Testis (tissue), 2 donors: ENCODE measurements at regions not wholly inside any gene's neighbourhood (a gene's known extent, or its start where the extent isn't known, plus 50 kb on each side); places are given as distances from the start of the nearest gene placed in this dataset.

Experiments
- POLR2A ChIP-seq: fragments of 450-650 bp; IDR thresholded peaks from one replicate; pipeline ENCODE4 v1.6.1; 2017; ENCODE audit warnings: antibody characterized with exemption, mild to moderate bottlenecking, moderate library complexity
- TF ChIP-seq, protein P1 (sequence below), 3 experiments: fragments of 450-650 bp in 2 of 3; fragments of 200-600 bp in 1 of 3; sonication (generic) in 1 of 3; IDR thresholded peaks; one replicate each; pipeline ENCODE4 v1.5.1; 2016 to 2019; ENCODE audit warnings: antibody characterized with exemption in 3 of 3, mild to moderate bottlenecking in 2 of 3, moderate library complexity in 1 of 3

DNA sequence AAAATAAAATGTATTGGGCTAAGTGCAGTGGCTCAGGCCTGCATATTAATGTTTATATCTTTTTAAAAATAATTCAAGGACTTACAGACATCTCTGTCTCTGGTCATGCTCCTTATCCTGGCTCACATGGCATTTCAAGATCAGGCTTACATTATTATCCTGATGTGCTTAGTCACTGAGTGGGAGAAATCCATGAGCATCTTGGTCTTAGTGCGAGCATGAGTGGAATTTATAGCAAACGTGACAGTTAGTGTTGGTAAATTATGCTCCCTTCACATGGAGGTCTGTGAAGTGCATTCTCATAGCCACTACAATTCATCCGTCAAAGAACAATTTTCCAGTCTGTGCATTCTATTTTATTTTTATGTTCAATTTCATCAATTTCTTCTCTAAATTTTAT is 237.8 kb upstream of the EDIL3 start:
- TF ChIP-seq, protein P1, sequence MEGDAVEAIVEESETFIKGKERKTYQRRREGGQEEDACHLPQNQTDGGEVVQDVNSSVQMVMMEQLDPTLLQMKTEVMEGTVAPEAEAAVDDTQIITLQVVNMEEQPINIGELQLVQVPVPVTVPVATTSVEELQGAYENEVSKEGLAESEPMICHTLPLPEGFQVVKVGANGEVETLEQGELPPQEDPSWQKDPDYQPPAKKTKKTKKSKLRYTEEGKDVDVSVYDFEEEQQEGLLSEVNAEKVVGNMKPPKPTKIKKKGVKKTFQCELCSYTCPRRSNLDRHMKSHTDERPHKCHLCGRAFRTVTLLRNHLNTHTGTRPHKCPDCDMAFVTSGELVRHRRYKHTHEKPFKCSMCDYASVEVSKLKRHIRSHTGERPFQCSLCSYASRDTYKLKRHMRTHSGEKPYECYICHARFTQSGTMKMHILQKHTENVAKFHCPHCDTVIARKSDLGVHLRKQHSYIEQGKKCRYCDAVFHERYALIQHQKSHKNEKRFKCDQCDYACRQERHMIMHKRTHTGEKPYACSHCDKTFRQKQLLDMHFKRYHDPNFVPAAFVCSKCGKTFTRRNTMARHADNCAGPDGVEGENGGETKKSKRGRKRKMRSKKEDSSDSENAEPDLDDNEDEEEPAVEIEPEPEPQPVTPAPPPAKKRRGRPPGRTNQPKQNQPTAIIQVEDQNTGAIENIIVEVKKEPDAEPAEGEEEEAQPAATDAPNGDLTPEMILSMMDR (IDR thresholded peaks at IDR 0.05), result no peak
- no peak for TF ChIP-seq POLR2A
